ENCODE measurements at regions not wholly inside any gene's neighbourhood (a gene's known extent, or its start where the extent isn't known, plus 50 kb on each side); places are given as distances from the start of the nearest gene placed in this dataset.

- no peak overlapping the region for H3K27ac ChIP-seq (ENCODE audit: low read depth, low read length)
- no peak for TF ChIP-seq EZH2phosphoT487 (IDR thresholded peaks at IDR 0.05; ENCODE audit: borderline replicate concordance)
- TF ChIP-seq TCF7L2 (IDR thresholded peaks at IDR 0.05; ENCODE audit: borderline replicate concordance, extremely low read depth, insufficient read depth, insufficient read length): no peak
- TF ChIP-seq CTCF (IDR thresholded peaks at IDR 0.05 in 2 of 3, conservative IDR thresholded peaks at IDR 0.05 in 1 of 3; ENCODE audit: borderline replicate concordance in 1 of 3, insufficient read depth in 1 of 3, low read depth in 2 of 3, low read length in 2 of 3): no peak
- TF ChIP-seq FOSL1 (IDR thresholded peaks at IDR 0.05; ENCODE audit: low read depth): no peak
- no peak for TF ChIP-seq ELF1 (IDR thresholded peaks at IDR 0.05; ENCODE audit: borderline replicate concordance, low read depth)
- no peak for TF ChIP-seq REST (IDR thresholded peaks at IDR 0.05; ENCODE audit: low read depth)
- TF ChIP-seq ZFX (IDR thresholded peaks at IDR 0.05): no peak
- TF ChIP-seq RAD21 (IDR thresholded peaks at IDR 0.05; ENCODE audit: low read depth): no peak
- no peak for TF ChIP-seq CEBPB (IDR thresholded peaks at IDR 0.05; ENCODE audit: low read depth)
- no peak for TF ChIP-seq ZNF274 (IDR thresholded peaks at IDR 0.05; ENCODE audit: low read depth, low read length)
- TF ChIP-seq SP1 (IDR thresholded peaks at IDR 0.05; ENCODE audit: low read depth): no peak
- TF ChIP-seq SIN3A (IDR thresholded peaks at IDR 0.05; ENCODE audit: low read depth): no peak
- no peak for TF ChIP-seq ZBTB33 (IDR thresholded peaks at IDR 0.05; ENCODE audit: extremely low read depth, insufficient replicate concordance, low read length)
- TF ChIP-seq EZH2 (IDR thresholded peaks at IDR 0.05): no peak
- TF ChIP-seq POLR2AphosphoS5 (IDR thresholded peaks at IDR 0.05; ENCODE audit: low read depth, low read length): no peak
- no peak for TF ChIP-seq EGR1 (IDR thresholded peaks at IDR 0.05; ENCODE audit: low read depth)
- no peak for TF ChIP-seq POLR2A (IDR thresholded peaks at IDR 0.05; ENCODE audit: borderline replicate concordance, extremely low read depth, insufficient read depth, insufficient read length)
- no peak for TF ChIP-seq CBX3 (IDR thresholded peaks at IDR 0.05; ENCODE audit: low read depth)
- no peak for TF ChIP-seq SRF (IDR thresholded peaks at IDR 0.05; ENCODE audit: low read depth)
- peaks cover 7% of the 10 kb centered on the region; the same call in 1 of the 2 replicates for H3K27me3 ChIP-seq (ENCODE audit: insufficient read depth, low read length)
- no peaks in the 10 kb centered on the region for H3K9me3 ChIP-seq (ENCODE audit: control insufficient read depth in 1 of 2, insufficient read depth in 1 of 2, low read depth in 1 of 2, low read length in 2 of 2)
- ChIA-PET RAD21 (ENCODE audit: low non-redundant PET in 1 of 2, low total read pairs in 2 of 2, uncharacterized antibody in 2 of 2, unreplicated experiment in 2 of 2) (no interaction called here), POLR2A (no interaction called here), CTCF (no interaction called here)
- H3K4me1 ChIP-seq (ENCODE audit: control insufficient read depth in 1 of 2, insufficient read depth in 2 of 2, low read length in 2 of 2): no peaks in the 10 kb centered on the region
- no TSS peak for BruUV-seq (replicated peaks)
- H3K4me3 ChIP-seq (replicated peaks in 1 of 2; ENCODE audit: low read depth in 1 of 2, low read length in 2 of 2): no peak overlapping the region
- no peak overlapping the region for H2AFZ ChIP-seq (ENCODE audit: low read depth, low read length, poor library complexity, severe bottlenecking)
- intact Hi-C loops (cut with micrococcal nuclease): no loop called here
- H3K36me3 ChIP-seq (ENCODE audit: control insufficient read depth in 1 of 2, insufficient read depth in 2 of 2, low read length in 2 of 2): no peaks in the 10 kb centered on the region
- H3K79me2 ChIP-seq (ENCODE audit: insufficient read depth, low read length): no peaks in the 10 kb centered on the region
- DNase-seq (ENCODE audit: low read depth, low spot score): no peak
- no peaks in the 10 kb centered on the region for H4K20me1 ChIP-seq (ENCODE audit: insufficient read depth)
- no peaks in the 10 kb centered on the region for H3K9me2 ChIP-seq (ENCODE audit: insufficient read depth)
- no peak overlapping the region for H3K9ac ChIP-seq (ENCODE audit: low read length)
- H3K4me2 ChIP-seq (ENCODE audit: low read length): no peak overlapping the region
- ATAC-seq: no peak
These were observed 52.7 kb upstream of the NCK2 start for GRCh38 chr2:105691947-105692390.

Data from HCT116 (cell line).